ENCODE measurements at regions not wholly inside any gene's neighbourhood (a gene's known extent, or its start where the extent isn't known, plus 50 kb on each side); places are given as distances from the start of the nearest gene placed in this dataset.

GRCh38 chr18:41604964-41605363 is 350.1 kb upstream of the PIK3C3 start:
- TF ChIP-seq CTCF (IDR thresholded peaks at IDR 0.05) (no peak), POLR2A (IDR thresholded peaks at IDR 0.05) (no peak)

Measured in testis (tissue), 2 donors.